GOT3 (cell line): ENCODE measurements at regions not wholly inside any gene's neighbourhood (a gene's known extent, or its start where the extent isn't known, plus 50 kb on each side); places are given as distances from the start of the nearest gene placed in this dataset.

ENCODE experiments used
- DNase-seq: peaks from one replicate; lab custom pipeline; 2025; ENCODE audit warnings: mixed read lengths; lab: John Stamatoyannopoulos, UW

DNA sequence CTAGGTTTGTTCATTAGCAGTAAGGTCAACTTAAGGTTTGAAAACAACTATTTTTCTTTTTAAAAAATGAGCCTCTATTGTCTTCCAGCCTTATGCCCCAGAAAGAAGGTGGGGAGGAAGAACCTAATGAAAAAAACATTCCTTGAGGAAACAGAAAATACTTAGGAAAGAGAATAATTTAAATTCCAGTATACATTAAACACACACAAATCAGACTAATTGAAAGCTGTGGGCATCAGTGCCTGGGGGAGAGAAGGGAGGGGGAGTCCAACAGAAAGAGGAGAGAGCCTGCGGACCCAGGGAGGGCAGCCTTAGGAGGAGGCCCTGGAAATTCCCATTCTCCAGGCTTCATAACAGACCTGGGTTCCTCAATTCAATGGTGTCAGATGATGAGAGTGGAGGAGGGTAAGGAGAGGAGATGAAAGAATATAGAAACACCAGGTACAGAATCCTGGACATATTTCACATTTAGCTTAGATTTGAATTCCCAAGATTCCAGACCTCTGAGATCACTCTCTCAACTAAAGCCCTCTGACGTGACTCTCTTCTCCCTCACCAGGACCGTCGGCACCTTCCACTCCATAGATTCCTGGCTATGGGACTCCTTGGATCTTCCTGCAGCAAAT, 320.5 kb upstream of the UMPS start:
- DNase-seq: no peak

DNA sequence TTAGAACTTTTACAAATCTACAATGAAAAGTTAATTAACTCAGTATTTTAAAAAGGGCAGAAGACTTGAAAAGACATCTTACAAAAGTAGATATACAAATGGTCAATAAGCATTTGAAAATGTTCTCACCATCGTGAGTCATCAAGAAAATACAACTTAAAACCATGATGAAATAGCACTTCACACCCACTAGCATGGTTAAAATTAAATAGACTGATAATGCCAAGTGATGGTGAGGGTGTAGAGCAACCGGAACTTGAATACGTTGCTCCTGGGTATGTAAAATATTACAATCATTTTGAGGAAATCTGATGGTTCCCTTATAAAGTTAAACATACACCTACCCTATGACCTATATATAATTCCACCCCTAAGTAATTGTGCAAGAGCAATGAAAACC, 319.8 kb upstream of the UMPS start:
- DNase-seq: no peak

DNA sequence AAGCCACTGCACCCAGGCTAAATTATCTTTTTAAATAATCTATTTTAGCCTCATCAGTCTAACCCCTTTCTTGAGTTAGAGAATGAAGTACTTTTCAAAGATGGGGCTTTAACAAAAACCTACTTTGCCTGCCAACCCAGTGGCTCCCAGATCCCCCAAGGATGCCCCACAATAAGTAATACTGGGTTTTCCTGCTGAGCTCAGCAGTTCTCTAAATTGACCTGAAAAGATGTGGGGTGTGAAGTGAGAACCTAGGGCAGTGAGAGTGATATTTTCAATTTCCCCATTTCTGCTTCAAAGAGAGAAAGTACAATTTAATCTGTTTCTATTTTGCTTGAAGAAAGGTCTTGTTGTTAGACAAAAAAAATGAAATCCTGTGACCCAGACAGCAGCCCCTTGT, 318.5 kb upstream of the UMPS start:
- no peak for DNase-seq

DNA sequence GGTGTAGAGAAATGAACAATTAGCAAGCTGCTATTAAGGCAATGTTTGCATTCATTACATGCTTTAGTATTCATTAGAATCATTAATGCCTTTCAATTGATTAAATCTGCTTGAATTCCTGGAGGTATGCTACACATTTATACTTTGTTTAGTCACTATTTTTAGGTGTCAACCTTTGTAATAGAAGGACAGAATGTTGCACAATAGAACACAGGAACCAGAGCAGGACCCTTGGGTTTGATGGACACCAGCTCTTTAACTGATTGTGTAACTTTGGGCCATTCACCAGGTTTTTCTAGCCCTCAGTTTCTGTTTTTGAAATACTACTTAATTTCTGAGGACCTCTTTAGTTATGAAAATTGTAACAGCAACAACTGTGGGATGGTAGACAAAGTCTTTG, 317.6 kb upstream of the UMPS start:
- no peak for DNase-seq

- no peak for DNase-seq
Observed at GRCh38 chr3:124413393-124413792, 316.9 kb upstream of the UMPS start.

- DNase-seq: no peak
Observed at GRCh38 chr3:124413989-124414598, 316.2 kb upstream of the UMPS start.

- DNase-seq: no peak
Observed at GRCh38 chr3:124415446-124415960, 314.7 kb upstream of the UMPS start.

- no peak for DNase-seq
Observed at GRCh38 chr3:124419303-124419702, 310.9 kb upstream of the UMPS start.

DNA sequence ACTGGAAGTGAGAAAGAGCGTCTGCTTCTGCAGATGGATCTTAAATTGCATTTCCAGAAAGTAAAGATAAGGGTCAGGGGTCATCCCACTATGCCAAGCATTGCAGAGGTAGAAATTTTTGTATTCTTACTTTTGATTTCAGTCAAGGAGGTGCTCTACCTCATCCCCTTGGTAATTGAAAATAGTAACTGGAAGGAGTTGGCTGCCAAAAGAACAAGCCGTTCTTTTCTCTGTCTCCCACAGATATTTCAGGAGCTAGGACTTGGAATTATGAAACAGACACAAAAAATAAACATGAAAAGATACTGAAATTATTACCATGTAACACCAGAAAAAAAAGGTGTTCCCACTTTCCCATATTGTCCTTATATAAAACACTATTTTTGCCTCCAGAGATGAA, 309.9 kb upstream of the UMPS start:
- DNase-seq: no peak

- DNase-seq: no peak
Observed at GRCh38 chr3:124422805-124423204, 307.4 kb upstream of the UMPS start.

DNA sequence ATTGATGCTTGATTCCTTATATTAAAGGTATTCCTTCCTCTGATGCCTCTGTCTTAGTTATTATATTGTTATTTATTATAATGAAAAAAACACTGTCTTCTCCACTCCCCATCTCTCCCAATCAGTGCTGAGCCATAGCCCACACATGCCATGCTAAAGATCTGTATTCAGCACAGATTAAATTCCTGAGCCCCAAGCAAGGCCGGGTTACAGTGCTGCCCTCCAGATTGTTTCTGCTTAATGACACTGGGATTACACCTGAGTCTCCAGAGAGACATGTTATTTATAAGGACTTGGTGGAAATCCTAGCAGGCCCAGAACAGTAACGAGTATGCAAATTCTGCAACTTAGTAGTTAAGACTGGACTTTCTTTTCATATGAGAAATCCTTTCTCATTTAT, 305.9 kb upstream of the UMPS start:
- DNase-seq: no peak

GRCh38 chr3:124425972-124426371, 304.3 kb upstream of the UMPS start:
- no peak for DNase-seq

- DNase-seq: no peak
Observed at GRCh38 chr3:124428372-124429128, 301.7 kb upstream of the UMPS start.

GRCh38 chr3:124429129-124429815, 301.0 kb upstream of the UMPS start:
- no peak for DNase-seq

DNA sequence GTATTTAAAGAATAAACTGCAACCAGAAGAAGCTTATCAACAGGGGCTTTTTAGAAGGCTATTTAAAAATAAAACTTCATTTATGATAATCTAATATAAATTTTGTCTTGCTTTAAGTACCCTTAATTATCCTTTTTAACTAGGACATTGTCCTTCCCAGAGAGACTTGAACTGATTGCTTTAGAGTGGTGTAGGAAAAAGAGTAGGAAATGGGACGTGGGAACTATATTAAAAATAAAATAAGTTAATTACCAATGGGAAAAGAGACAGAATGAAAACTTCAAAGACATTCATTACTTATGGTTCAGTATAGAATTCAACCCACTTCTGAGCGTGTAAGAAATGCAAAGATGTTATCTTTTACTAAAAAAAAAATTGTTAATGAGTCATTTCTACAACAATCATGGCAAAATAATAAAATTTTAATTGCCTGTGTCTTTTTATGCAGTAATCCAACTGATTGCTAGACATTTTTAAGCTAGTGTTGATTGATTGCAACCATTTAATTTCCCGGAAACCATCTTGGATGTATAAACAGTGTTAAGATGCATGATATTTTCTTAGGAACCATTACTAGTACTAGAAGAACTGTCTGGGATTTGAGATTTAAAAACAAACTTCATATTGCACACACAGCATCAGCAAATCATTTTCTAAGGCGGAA, 298.8 kb upstream of the UMPS start:
- no peak for DNase-seq

DNA sequence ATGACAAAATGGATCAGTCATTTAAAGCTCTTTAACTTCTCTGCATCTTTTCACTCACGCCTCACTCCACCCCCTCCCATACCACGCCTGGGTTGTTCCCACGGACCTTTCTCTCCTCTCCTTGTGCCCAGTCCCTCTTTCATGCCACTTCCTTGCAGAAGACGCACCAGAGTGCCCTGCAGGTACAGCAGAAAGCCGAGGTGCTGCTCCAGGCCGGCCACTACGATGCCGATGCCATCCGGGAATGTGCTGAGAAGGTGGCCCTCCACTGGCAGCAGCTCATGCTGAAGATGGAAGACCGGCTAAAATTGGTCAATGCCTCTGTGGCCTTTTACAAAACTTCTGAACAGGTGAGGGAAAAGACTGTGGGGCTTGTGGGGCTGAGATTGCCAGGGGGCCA, 296.1 kb upstream of the UMPS start:
- no peak for DNase-seq

DNA sequence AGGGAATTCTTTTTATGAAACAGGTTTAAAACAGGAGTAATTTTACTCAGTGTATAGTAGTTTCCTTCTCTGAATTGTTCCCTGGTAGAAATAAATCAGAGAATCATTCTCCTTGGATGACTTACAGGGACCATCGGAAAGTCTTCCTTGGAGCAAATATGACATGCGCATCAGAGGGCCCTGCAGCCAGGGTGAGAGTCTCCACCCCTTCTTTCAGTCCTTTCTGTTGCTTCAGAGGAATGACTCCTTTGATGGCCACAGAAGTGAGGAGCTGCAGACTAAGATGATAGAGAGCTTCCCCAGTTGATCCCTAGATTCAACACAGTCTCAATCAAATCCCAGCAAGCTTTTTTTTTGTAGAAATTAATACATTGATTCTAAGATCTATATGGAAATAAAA, 294.8 kb upstream of the UMPS start:
- DNase-seq: no peak

GRCh38 chr3:124438813-124439212, 291.4 kb upstream of the UMPS start:
- DNase-seq: no peak

GRCh38 chr3:124439603-124440002, 290.6 kb upstream of the UMPS start:
- DNase-seq: no peak

DNA sequence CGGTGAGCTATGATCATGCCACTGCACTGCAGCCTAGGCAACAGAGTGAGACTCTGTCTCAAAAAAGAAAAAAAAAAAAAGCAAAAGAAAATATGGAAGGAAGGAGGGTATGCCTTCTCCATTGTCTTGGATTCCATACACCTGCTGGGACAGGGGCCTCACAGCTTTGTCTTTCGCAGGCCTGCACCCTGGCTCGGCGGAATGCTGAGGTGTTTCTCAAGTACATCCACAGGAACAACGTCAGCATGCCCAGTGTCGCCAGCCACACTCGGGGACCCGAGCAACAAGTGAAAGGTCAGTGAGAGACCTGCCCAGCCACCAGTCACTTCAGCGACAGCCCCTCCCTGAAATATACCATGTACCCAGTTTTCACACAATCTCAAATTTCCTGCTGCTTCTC, 288.5 kb upstream of the UMPS start:
- DNase-seq: no peak

- no peak for DNase-seq
Observed at GRCh38 chr3:124442463-124442862, 287.8 kb upstream of the UMPS start.

DNA sequence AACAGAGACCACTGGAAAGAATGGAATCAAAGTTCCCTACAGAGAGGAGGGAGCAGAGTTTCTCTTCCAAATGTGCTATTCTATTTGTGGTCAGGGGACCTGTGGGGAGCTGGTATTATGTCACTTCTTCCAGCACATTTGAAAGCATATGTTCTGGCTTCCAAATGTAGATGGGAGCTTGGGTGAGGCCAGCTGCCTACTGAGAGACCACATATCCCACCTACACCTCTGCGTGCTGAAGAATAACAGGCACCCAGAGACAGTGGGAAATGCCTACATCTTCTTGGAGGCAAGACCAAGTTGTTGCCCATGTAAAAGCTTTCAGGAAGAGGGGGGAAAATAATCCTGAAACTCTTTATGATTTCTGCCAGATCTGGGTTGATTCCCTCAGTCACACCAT, 286.8 kb upstream of the UMPS start:
- no peak for DNase-seq
